HCT116 (cell line): ENCODE measurements at regions not wholly inside any gene's neighbourhood (a gene's known extent, or its start where the extent isn't known, plus 50 kb on each side); places are given as distances from the start of the nearest gene placed in this dataset.

ENCODE experiments used
- ATAC-seq: fragments of 200-7000 bp; cut with Tn5 transposase; 2 replicates; pipeline ENCODE4 v1.9.1; 2020; ENCODE audit warnings: mild to moderate bottlenecking, moderate library complexity
- BruUV-seq: library from RNA; stranded (reverse); fragments of 400-500 nt; replicated peaks from 2 replicates; lab custom pipeline; 2021; lab: Mats Ljungman, UMichigan
- CTCF ChIA-PET: fragments of 300-600 bp; sonication (Branson Sonifier 250); formaldehyde crosslinking; loops from one replicate; lab custom pipeline; 2021; ENCODE audit warnings: antibody characterized with exemption; lab: Charles Lee
- POLR2A ChIA-PET: fragments of 300-600, 350-600 bp; sonication (Branson Sonifier 250); formaldehyde crosslinking; loops from one replicate; lab custom pipeline; 2021; ENCODE audit warnings: antibody characterized with exemption; lab: Charles Lee
- RAD21 ChIA-PET, 2 experiments: fragments of 300-600 bp; sonication (Branson Sonifier 250); formaldehyde crosslinking; loops; one replicate each; lab custom pipeline; 2023; ENCODE audit warnings: low total read pairs in 2 of 2; ENCODE audit not compliant: uncharacterized antibody in 2 of 2, unreplicated experiment in 2 of 2, low non-redundant PET in 1 of 2; lab: Charles Lee
- DNase-seq: peaks from one replicate; pipeline ENCODE4 v3.0.0-alpha.2; 2010; ENCODE audit warnings: low read depth, low spot score
- H2AFZ ChIP-seq: fragments of 200-600 bp; shearing (Covaris generic), sonication (generic); 2 replicates; pipeline ENCODE4 v1.6.1; 2017; ENCODE audit warnings: low read depth, mixed run types, mixed read lengths, antibody characterized with exemption, low read length; ENCODE audit not compliant: poor library complexity, severe bottlenecking
- H3K27ac ChIP-seq: 2 replicates; pipeline ENCODE4 v1.5.1; 2012; ENCODE audit warnings: low read depth, low read length
- H3K27me3 ChIP-seq: fragments of 200-600 bp; sonication (generic); 2 replicates; pipeline ENCODE4 v1.6.1; 2016; ENCODE audit warnings: mixed run types, low read length, mixed read lengths; ENCODE audit not compliant: insufficient read depth
- H3K36me3 ChIP-seq, 2 experiments: fragments of 200-500 bp in 1 of 2; fragments of 200-600 bp in 1 of 2; sonication (Bioruptor generic) in 1 of 2; sonication (generic) in 1 of 2; 2 replicates each; pipeline versions ENCODE4 v1.5.1 to v1.6.1; 2014 to 2016; ENCODE audit warnings: low read length in 2 of 2, inconsistent platforms in 1 of 2, mixed read lengths in 1 of 2, mixed run types in 1 of 2; ENCODE audit not compliant: insufficient read depth in 2 of 2, control insufficient read depth in 1 of 2
- H3K4me1 ChIP-seq, 2 experiments: fragments of 200-600 bp in 1 of 2; sonication (generic) in 1 of 2; 2 replicates each; pipeline versions ENCODE4 v1.5.1 to v1.6.1; 2012 to 2017; ENCODE audit warnings: low read length in 2 of 2, inconsistent platforms in 1 of 2, mild to moderate bottlenecking in 1 of 2, mixed read lengths in 1 of 2, mixed run types in 1 of 2, moderate library complexity in 1 of 2; ENCODE audit not compliant: insufficient read depth in 2 of 2, control insufficient read depth in 1 of 2
- H3K4me2 ChIP-seq: fragments of 200-600 bp; sonication (generic); 2 replicates; pipeline ENCODE4 v1.6.1; 2017; ENCODE audit warnings: mixed run types, low read length, mixed read lengths
- H3K4me3 ChIP-seq, 2 experiments: fragments of 200-600 bp in 1 of 2; sonication (generic) in 1 of 2; replicated peaks in 1 of 2; 2 replicates each; pipeline ENCODE4 v1.5.1; 2011 to 2016; ENCODE audit warnings: low read length in 2 of 2, control low read depth in 1 of 2, low read depth in 1 of 2, mild to moderate bottlenecking in 1 of 2, mixed read lengths in 1 of 2, mixed run types in 1 of 2
- H3K79me2 ChIP-seq: fragments of 200-600 bp; sonication (generic); 2 replicates; pipeline ENCODE4 v1.6.1; 2017; ENCODE audit warnings: mild to moderate bottlenecking, mixed run types, low read length, moderate library complexity, mixed read lengths; ENCODE audit not compliant: insufficient read depth
- H3K9ac ChIP-seq: fragments of 200-600 bp; sonication (generic); 2 replicates; pipeline ENCODE4 v1.6.1; 2016; ENCODE audit warnings: low read length, mixed read lengths
- H3K9me2 ChIP-seq: fragments of 200-600 bp; sonication (generic), shearing (Covaris generic); 2 replicates; pipeline ENCODE4 v1.6.1; 2017; ENCODE audit warnings: mixed run types, mild to moderate bottlenecking, moderate library complexity; ENCODE audit not compliant: insufficient read depth
- H3K9me3 ChIP-seq, 2 experiments: fragments of 200-500 bp in 1 of 2; fragments of 200-600 bp in 1 of 2; sonication (Bioruptor generic) in 1 of 2; sonication (generic) in 1 of 2; 2 replicates each; pipeline ENCODE4 v1.6.1; 2014 to 2017; ENCODE audit warnings: low read length in 2 of 2, mixed read lengths in 2 of 2, inconsistent platforms in 1 of 2, low read depth in 1 of 2, mild to moderate bottlenecking in 1 of 2, mixed run types in 1 of 2, moderate library complexity in 1 of 2; ENCODE audit not compliant: control insufficient read depth in 1 of 2, insufficient read depth in 1 of 2
- H4K20me1 ChIP-seq: fragments of 200-600 bp; sonication (generic), shearing (Covaris generic); 2 replicates; pipeline ENCODE4 v1.6.1; 2017; ENCODE audit warnings: mixed run types, mild to moderate bottlenecking, moderate library complexity; ENCODE audit not compliant: insufficient read depth
- CEBPB ChIP-seq: IDR thresholded peaks from 2 replicates; pipeline ENCODE4 v1.6.1; 2012; ENCODE audit warnings: low read depth
- ELF1 ChIP-seq: IDR thresholded peaks from 2 replicates; pipeline ENCODE4 v1.6.1; 2012; ENCODE audit warnings: low read depth, borderline replicate concordance
- EZH2 ChIP-seq: fragments of 200-600 bp; sonication (generic); IDR thresholded peaks from 2 replicates; pipeline ENCODE4 v1.6.1; 2017; ENCODE audit warnings: antibody characterized with exemption, mixed run types
- EZH2phosphoT487 ChIP-seq: fragments of 200-600 bp; IDR thresholded peaks from 2 replicates; pipeline ENCODE4 v1.6.1; 2018; ENCODE audit warnings: antibody characterized with exemption, borderline replicate concordance
- FOSL1 ChIP-seq: IDR thresholded peaks from 2 replicates; pipeline ENCODE4 v1.6.1; 2012; ENCODE audit warnings: low read depth
- JUND ChIP-seq: IDR thresholded peaks from 2 replicates; pipeline ENCODE4 v1.6.1; 2012
- POLR2AphosphoS5 ChIP-seq: IDR thresholded peaks from 2 replicates; pipeline ENCODE4 v1.6.1; 2011; ENCODE audit warnings: mild to moderate bottlenecking, low read depth, low read length, moderate library complexity
- RAD21 ChIP-seq: IDR thresholded peaks from 2 replicates; pipeline ENCODE4 v1.6.1; 2012; ENCODE audit warnings: low read depth, mild to moderate bottlenecking
- SP1 ChIP-seq: IDR thresholded peaks from 2 replicates; pipeline ENCODE4 v1.6.1; 2012; ENCODE audit warnings: low read depth
- SRF ChIP-seq: IDR thresholded peaks from 2 replicates; pipeline ENCODE4 v1.6.1; 2012; ENCODE audit warnings: low read depth
- TCF7L2 ChIP-seq: IDR thresholded peaks from 2 replicates; pipeline ENCODE4 v1.7.0; 2011; ENCODE audit warnings: borderline replicate concordance, inconsistent platforms; ENCODE audit not compliant: insufficient read depth, insufficient read length; ENCODE audit errors: extremely low read depth
- YY1 ChIP-seq: IDR thresholded peaks from 2 replicates; pipeline ENCODE4 v1.6.1; 2011; ENCODE audit warnings: low read length, low read depth, moderate library complexity, mild to moderate bottlenecking; ENCODE audit not compliant: insufficient replicate concordance; ENCODE audit errors: extremely low read depth
- ZFX ChIP-seq: fragments of 450-650 bp; IDR thresholded peaks from 2 replicates; pipeline ENCODE4 v1.6.1; 2017
- ZNF274 ChIP-seq: fragments of 200-500 bp; sonication (Bioruptor generic); IDR thresholded peaks from 2 replicates; pipeline ENCODE4 v1.6.1; 2014; ENCODE audit warnings: mild to moderate bottlenecking, low read depth, low read length, inconsistent platforms
- intact Hi-C: fragments of 100-400 bp; cut with micrococcal nuclease; formaldehyde crosslinking; loops from 2 replicates; pipeline ENCODE4 v1.10.0; 2022
- TF ChIP-seq, protein P1 (sequence below): IDR thresholded peaks from 2 replicates; pipeline ENCODE4 v1.6.1; 2012
- TF ChIP-seq, protein P2 (sequence below): IDR thresholded peaks from 2 replicates; pipeline ENCODE4 v1.6.1; 2012; ENCODE audit warnings: low read depth
- TF ChIP-seq, protein P3 (sequence below): IDR thresholded peaks from 2 replicates; pipeline ENCODE4 v1.6.1; 2011; ENCODE audit warnings: mild to moderate bottlenecking, low read length, moderate library complexity; ENCODE audit not compliant: insufficient replicate concordance; ENCODE audit errors: extremely low read depth

DNA sequence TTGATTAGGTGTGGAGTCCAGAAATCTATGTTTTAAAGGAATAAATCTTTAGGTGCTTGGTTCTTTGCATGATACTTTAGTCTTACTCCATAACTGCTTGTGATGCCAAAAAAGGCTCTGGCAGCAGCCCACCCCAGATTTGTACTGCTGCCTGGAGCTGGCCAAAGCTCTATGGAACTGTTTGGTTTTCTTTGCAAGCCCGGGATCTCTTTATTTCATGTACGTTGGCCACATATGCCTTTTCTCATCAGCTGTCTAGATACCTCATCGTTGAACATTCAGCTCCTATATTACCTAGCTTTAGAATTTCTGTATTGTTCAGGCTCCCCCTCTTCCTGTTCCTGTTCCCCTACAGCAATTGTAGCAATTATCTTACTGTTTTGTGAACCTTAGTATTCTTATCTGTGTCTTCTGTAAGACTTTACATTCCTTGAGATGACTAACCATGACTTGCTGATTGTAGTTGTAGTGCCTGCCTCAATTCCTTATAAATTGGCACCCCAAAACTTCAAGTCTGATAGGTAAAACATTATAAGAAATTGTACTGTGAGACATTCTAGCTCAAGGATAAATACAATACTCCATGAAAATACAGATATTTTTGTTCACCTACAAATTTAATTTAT is 199.4 kb upstream of the GPRIN3 start:
- Histone ChIP-seq H3K27me3 (no peaks in the 10 kb centered on the region), H4K20me1 (no peaks in the 10 kb centered on the region), H3K9me2 (no peaks in the 10 kb centered on the region), H3K4me3 (no peak overlapping the region), H3K4me2 (no peak overlapping the region), H3K4me1 (no peaks in the 10 kb centered on the region), H3K27ac (no peak overlapping the region), H3K36me3 (no peaks in the 10 kb centered on the region), H3K79me2 (no peaks in the 10 kb centered on the region), H2AFZ (no peak overlapping the region), H3K9me3 (peaks cover 0 to 4% of the 10 kb centered on the region in 2 experiments; a peak in 1 of 4 replicates), H3K9ac (no peak overlapping the region)
- intact Hi-C loops: no loop called here
- ChIA-PET POLR2A (no interaction called here), CTCF (no interaction called here), RAD21 (no interaction called here)
- DNase-seq: no peak
- BruUV-seq: no TSS peak
- no peak for ATAC-seq
- no peak for TF ChIP-seq JUND
- no peak for TF ChIP-seq FOSL1
- TF ChIP-seq RAD21: no peak
- TF ChIP-seq SP1: no peak
- TF ChIP-seq TCF7L2: no peak
- TF ChIP-seq EZH2: no peak
- no peak for TF ChIP-seq YY1
- no peak for TF ChIP-seq ZFX
- no peak for TF ChIP-seq EZH2phosphoT487
- no peak for TF ChIP-seq ELF1
- no peak for TF ChIP-seq CEBPB
- TF ChIP-seq, protein P1, sequence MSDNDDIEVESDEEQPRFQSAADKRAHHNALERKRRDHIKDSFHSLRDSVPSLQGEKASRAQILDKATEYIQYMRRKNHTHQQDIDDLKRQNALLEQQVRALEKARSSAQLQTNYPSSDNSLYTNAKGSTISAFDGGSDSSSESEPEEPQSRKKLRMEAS: no peak
- no peak for TF ChIP-seq POLR2AphosphoS5
- TF ChIP-seq ZNF274: no peak
- TF ChIP-seq, protein P2, sequence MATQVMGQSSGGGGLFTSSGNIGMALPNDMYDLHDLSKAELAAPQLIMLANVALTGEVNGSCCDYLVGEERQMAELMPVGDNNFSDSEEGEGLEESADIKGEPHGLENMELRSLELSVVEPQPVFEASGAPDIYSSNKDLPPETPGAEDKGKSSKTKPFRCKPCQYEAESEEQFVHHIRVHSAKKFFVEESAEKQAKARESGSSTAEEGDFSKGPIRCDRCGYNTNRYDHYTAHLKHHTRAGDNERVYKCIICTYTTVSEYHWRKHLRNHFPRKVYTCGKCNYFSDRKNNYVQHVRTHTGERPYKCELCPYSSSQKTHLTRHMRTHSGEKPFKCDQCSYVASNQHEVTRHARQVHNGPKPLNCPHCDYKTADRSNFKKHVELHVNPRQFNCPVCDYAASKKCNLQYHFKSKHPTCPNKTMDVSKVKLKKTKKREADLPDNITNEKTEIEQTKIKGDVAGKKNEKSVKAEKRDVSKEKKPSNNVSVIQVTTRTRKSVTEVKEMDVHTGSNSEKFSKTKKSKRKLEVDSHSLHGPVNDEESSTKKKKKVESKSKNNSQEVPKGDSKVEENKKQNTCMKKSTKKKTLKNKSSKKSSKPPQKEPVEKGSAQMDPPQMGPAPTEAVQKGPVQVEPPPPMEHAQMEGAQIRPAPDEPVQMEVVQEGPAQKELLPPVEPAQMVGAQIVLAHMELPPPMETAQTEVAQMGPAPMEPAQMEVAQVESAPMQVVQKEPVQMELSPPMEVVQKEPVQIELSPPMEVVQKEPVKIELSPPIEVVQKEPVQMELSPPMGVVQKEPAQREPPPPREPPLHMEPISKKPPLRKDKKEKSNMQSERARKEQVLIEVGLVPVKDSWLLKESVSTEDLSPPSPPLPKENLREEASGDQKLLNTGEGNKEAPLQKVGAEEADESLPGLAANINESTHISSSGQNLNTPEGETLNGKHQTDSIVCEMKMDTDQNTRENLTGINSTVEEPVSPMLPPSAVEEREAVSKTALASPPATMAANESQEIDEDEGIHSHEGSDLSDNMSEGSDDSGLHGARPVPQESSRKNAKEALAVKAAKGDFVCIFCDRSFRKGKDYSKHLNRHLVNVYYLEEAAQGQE: no peak
- TF ChIP-seq, protein P3, sequence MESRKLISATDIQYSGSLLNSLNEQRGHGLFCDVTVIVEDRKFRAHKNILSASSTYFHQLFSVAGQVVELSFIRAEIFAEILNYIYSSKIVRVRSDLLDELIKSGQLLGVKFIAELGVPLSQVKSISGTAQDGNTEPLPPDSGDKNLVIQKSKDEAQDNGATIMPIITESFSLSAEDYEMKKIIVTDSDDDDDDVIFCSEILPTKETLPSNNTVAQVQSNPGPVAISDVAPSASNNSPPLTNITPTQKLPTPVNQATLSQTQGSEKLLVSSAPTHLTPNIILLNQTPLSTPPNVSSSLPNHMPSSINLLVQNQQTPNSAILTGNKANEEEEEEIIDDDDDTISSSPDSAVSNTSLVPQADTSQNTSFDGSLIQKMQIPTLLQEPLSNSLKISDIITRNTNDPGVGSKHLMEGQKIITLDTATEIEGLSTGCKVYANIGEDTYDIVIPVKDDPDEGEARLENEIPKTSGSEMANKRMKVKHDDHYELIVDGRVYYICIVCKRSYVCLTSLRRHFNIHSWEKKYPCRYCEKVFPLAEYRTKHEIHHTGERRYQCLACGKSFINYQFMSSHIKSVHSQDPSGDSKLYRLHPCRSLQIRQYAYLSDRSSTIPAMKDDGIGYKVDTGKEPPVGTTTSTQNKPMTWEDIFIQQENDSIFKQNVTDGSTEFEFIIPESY: no peak
- TF ChIP-seq SRF: no peak
